ENCODE measurements at regions not wholly inside any gene's neighbourhood (a gene's known extent, or its start where the extent isn't known, plus 50 kb on each side); places are given as distances from the start of the nearest gene placed in this dataset.

GRCh38 chr20:37586078-37586477 lies 58.4 kb upstream of the BLCAP start:
- H3K4me1 ChIP-seq, result no peaks in the 10 kb centered on the region
- H3K36me3 ChIP-seq, result no peaks in the 10 kb centered on the region
- no peak for DNase-seq (ENCODE audit: low spot score)
- no peak overlapping the region for H3K27ac ChIP-seq
- no peak overlapping the region for H3K4me3 ChIP-seq
- H3K27me3 ChIP-seq, result no peaks in the 10 kb centered on the region
- peaks cover 0 to 14% of the 10 kb centered on the region in 2 donors for H3K9me3 ChIP-seq
- TF ChIP-seq, protein P1, sequence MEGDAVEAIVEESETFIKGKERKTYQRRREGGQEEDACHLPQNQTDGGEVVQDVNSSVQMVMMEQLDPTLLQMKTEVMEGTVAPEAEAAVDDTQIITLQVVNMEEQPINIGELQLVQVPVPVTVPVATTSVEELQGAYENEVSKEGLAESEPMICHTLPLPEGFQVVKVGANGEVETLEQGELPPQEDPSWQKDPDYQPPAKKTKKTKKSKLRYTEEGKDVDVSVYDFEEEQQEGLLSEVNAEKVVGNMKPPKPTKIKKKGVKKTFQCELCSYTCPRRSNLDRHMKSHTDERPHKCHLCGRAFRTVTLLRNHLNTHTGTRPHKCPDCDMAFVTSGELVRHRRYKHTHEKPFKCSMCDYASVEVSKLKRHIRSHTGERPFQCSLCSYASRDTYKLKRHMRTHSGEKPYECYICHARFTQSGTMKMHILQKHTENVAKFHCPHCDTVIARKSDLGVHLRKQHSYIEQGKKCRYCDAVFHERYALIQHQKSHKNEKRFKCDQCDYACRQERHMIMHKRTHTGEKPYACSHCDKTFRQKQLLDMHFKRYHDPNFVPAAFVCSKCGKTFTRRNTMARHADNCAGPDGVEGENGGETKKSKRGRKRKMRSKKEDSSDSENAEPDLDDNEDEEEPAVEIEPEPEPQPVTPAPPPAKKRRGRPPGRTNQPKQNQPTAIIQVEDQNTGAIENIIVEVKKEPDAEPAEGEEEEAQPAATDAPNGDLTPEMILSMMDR (IDR thresholded peaks at IDR 0.05), result no peak

DNA sequence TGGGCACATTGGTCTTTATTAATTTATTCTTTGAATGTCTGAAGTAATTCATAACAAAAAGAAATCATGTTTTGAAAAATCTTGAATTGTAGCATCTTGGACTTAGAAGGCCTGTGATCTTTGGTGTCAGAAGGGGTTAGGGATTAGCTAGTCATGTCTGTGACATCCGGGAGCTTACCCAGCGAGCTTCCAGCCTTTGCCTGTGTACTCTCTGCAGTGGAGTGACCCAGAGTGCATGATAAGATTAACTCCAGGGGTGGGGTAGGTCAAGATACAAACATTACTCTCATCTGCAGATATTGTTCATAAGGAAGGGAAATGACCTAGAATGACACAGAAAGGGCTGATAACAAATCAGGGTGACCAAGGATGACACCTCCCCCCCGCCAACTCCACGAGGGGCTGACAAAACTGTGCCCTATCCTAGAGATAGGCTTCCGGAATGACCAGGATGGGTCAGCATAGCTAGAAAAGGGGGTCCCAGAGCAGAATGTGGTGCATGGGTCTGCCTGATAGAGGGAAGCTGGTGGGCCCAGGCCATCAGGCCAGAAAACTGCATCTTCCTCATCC lies 56.6 kb upstream of the BLCAP start:
- no peak for DNase-seq (ENCODE audit: low spot score)
- H3K9me3 ChIP-seq, result peaks cover 0 to 14% of the 10 kb centered on the region in 2 donors
- no peaks in the 10 kb centered on the region for H3K36me3 ChIP-seq
- H3K27ac ChIP-seq, result no peak overlapping the region
- H3K4me1 ChIP-seq, result no peaks in the 10 kb centered on the region
- TF ChIP-seq, protein P1 (IDR thresholded peaks at IDR 0.05), result no peak
- no peak overlapping the region for H3K4me3 ChIP-seq
- H3K27me3 ChIP-seq, result no peaks in the 10 kb centered on the region

DNA sequence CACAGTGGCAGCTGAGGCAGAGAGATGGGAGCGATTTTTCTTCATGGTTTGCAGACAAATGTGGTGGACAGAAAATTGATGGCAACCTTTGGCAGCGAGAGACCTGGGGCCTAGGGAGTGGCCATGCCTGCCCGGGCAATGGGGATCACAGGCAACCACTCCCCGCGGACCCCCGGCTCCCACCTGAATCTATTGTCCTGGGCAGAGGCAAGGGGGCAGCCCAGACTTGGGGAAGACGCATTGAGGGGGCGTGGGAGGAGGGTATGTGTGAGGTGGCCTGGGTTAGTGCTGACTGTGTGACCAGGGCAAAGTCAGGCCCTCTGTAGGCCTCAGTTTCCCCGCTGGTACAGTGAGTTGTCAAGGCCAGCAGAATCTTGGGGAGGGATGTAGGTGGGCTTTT lies 53.6 kb upstream of the BLCAP start:
- peaks cover 0 to 9% of the 10 kb centered on the region in 2 donors for H3K9me3 ChIP-seq
- TF ChIP-seq, protein P1 (IDR thresholded peaks at IDR 0.05), result no peak
- no peaks in the 10 kb centered on the region for H3K36me3 ChIP-seq
- H3K4me3 ChIP-seq, result no peak overlapping the region
- no peaks in the 10 kb centered on the region for H3K4me1 ChIP-seq
- H3K27ac ChIP-seq, result no peak overlapping the region
- H3K27me3 ChIP-seq, result no peaks in the 10 kb centered on the region
- no peak for DNase-seq (ENCODE audit: low spot score)

DNA sequence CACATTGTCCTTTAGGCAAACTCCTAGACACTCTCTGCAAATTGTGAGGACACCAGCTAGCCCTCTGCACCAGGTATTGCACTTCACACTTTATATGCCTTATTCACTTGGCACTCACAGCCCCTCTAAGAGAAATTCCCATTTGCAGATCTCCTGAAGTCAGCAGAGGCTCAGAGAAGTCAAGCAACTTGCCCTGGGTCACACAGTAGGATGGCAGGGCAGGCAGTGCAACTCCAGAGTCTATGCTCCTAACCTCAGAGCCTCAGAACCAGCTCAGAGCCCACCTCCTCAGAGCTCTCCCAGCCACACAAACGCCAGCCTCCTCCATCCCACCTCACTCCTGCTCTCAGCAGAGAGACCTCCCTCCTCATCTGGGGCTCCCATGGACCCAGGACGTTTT lies 52.4 kb upstream of the BLCAP start:
- Histone ChIP-seq H3K36me3 (no peaks in the 10 kb centered on the region), H3K4me3 (no peak overlapping the region), H3K27me3 (no peaks in the 10 kb centered on the region), H3K4me1 (no peaks in the 10 kb centered on the region), H3K9me3 (no peaks in the 10 kb centered on the region), H3K27ac (no peak overlapping the region)
- TF ChIP-seq, protein P1 (IDR thresholded peaks at IDR 0.05), result no peak
- no peak for DNase-seq (ENCODE audit: low spot score)

DNA sequence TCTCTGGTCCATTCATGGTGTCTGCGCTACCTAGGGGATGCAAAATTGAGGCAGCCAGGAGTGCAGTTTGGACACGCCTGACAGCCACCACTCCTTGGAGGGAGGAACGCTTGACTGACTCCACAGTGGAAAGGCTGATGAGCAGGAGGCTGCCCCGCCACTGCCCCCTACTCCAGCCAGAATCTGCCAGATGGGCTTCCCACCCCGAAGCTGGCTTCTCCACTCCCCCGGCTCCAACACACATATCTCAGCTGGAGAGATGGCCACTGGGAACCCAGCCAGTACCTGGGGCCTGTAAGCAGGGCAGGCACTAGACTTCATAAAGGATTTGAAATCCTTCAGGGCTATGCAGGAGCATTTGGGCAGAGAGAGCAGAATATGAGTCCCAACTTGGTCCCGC lies 51.4 kb upstream of the BLCAP start:
- Histone ChIP-seq H3K27ac (no peak overlapping the region), H3K27me3 (no peaks in the 10 kb centered on the region), H3K4me1 (no peaks in the 10 kb centered on the region), H3K36me3 (no peaks in the 10 kb centered on the region), H3K4me3 (no peak overlapping the region), H3K9me3 (no peaks in the 10 kb centered on the region)
- no peak for DNase-seq (ENCODE audit: low spot score)
- TF ChIP-seq, protein P1 (IDR thresholded peaks at IDR 0.05), result no peak

DNA sequence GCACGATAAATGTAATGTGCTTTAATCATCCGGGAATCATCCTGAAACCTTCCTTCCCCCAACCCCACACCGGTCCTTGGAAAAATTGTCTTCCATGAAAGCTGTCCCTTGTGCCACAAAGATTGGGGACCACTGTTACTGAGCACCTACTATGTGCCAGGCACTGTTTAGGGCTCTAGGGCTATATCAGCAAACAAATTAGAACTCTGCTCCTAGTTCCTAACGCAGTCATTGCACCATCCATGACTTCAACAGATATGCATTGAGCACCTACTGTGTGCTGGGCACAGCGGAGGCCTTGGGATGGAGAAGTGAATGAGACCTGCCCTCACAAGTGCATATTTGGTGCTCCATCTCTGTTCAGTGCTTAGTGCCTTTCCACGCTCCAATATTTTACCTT lies 50.3 kb upstream of the BLCAP start:
- Histone ChIP-seq H3K9me3 (no peaks in the 10 kb centered on the region), H3K27ac (no peak overlapping the region), H3K4me3 (no peak overlapping the region), H3K27me3 (no peaks in the 10 kb centered on the region), H3K36me3 (no peaks in the 10 kb centered on the region), H3K4me1 (no peaks in the 10 kb centered on the region)
- TF ChIP-seq, protein P1 (IDR thresholded peaks at IDR 0.05), result no peak
- no peak for DNase-seq (ENCODE audit: low spot score)

Measured in right atrium auricular region (tissue), 2 donors.